ENCODE measurements at regions not wholly inside any gene's neighbourhood (a gene's known extent, or its start where the extent isn't known, plus 50 kb on each side); places are given as distances from the start of the nearest gene placed in this dataset.

DNA sequence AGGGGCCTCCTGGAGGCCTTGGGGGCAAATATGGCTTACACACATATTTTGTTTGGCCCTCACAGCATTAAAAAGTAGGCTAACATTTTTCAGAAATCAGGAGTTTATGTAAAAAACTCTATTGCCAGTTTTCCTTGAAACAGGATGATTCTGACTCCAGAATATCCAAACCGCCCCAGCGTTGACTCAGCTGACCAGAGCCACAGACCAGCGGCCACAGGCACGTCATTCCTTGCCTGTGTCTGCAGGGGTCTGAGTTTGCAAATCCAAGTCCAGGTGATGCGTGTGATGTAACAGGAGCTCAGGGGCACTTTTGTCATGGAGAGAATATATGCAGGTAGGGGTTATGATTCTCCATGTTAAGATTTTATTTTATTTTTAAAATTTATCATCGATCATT is 79.4 kb upstream of the ALKAL2 start:
- H3K27me3 ChIP-seq (ENCODE audit: low read depth, low read length) = peaks cover 14% of the 10 kb centered on the region; the same call in 1 of the 2 replicates
- H2AFZ ChIP-seq (ENCODE audit: low read depth, low read length) = no peak overlapping the region
- no peaks in the 10 kb centered on the region for H3K9me3 ChIP-seq (ENCODE audit: insufficient read depth, low read length)
- H3K79me2 ChIP-seq (ENCODE audit: low read length) = no peaks in the 10 kb centered on the region
- H3K36me3 ChIP-seq (replicated peaks; ENCODE audit: low read depth, low read length) = no peaks in the 10 kb centered on the region
- H3K4me1 ChIP-seq (ENCODE audit: low read length) = no peaks in the 10 kb centered on the region
- TF ChIP-seq CTCF (IDR thresholded peaks at IDR 0.05; ENCODE audit: low read depth, low read length) = no peak
- TF ChIP-seq EZH2phosphoT487 (IDR thresholded peaks at IDR 0.05; ENCODE audit: low read depth) = no peak
- H3K4me2 ChIP-seq (ENCODE audit: low read length) = no peak overlapping the region
- no peaks in the 10 kb centered on the region for H4K20me1 ChIP-seq (ENCODE audit: insufficient read depth, low read length)
- no peak overlapping the region for H3K27ac ChIP-seq (ENCODE audit: low read length)
- H3K4me3 ChIP-seq (ENCODE audit: low read length) = no peak overlapping the region
- H3K9ac ChIP-seq (ENCODE audit: low read length) = no peak overlapping the region

DNA sequence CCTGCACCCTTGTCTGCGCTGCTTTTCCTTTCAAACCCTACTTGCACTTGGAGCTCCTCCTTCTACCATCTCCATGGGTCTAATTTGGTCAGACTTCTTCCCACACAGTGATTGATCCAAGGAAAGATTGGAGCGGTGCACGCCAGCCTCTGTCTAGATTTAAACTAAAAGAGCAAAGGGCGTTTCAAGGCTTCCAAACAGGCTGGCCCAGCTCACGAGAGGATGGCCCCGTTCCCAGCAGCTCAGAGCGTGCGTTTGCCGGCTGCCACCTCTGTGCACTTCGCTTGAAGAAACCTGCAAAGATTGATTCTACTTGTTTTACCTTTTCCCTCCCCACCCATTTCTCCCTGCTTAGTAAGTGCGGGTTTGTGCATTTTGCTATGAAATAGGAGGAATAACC is 78.8 kb upstream of the ALKAL2 start:
- TF ChIP-seq CTCF (IDR thresholded peaks at IDR 0.05; ENCODE audit: low read depth, low read length) (no peak), EZH2phosphoT487 (IDR thresholded peaks at IDR 0.05; ENCODE audit: low read depth) (no peak)
- no peaks in the 10 kb centered on the region for H3K4me1 ChIP-seq (ENCODE audit: low read length)
- no peak overlapping the region for H2AFZ ChIP-seq (ENCODE audit: low read depth, low read length)
- H3K9ac ChIP-seq (ENCODE audit: low read length) = no peak overlapping the region
- no peak overlapping the region for H3K4me2 ChIP-seq (ENCODE audit: low read length)
- no peaks in the 10 kb centered on the region for H3K36me3 ChIP-seq (replicated peaks; ENCODE audit: low read depth, low read length)
- H3K27me3 ChIP-seq (ENCODE audit: low read depth, low read length) = peaks cover 14% of the 10 kb centered on the region; the same call in 1 of the 2 replicates
- H3K27ac ChIP-seq (ENCODE audit: low read length) = no peak overlapping the region
- H4K20me1 ChIP-seq (ENCODE audit: insufficient read depth, low read length) = no peaks in the 10 kb centered on the region
- H3K4me3 ChIP-seq (ENCODE audit: low read length) = no peak overlapping the region
- no peaks in the 10 kb centered on the region for H3K79me2 ChIP-seq (ENCODE audit: low read length)
- no peaks in the 10 kb centered on the region for H3K9me3 ChIP-seq (ENCODE audit: insufficient read depth, low read length)

- H3K9ac ChIP-seq (ENCODE audit: low read length) = no peak overlapping the region
- TF ChIP-seq EZH2phosphoT487 (IDR thresholded peaks at IDR 0.05; ENCODE audit: low read depth) (no peak), CTCF (IDR thresholded peaks at IDR 0.05; ENCODE audit: low read depth, low read length) (no peak)
- H3K4me2 ChIP-seq (ENCODE audit: low read length) = no peak overlapping the region
- H3K27me3 ChIP-seq (ENCODE audit: low read depth, low read length) = peaks cover 14% of the 10 kb centered on the region; the same call in 1 of the 2 replicates
- no peaks in the 10 kb centered on the region for H4K20me1 ChIP-seq (ENCODE audit: insufficient read depth, low read length)
- H3K9me3 ChIP-seq (ENCODE audit: insufficient read depth, low read length) = no peaks in the 10 kb centered on the region
- no peaks in the 10 kb centered on the region for H3K36me3 ChIP-seq (replicated peaks; ENCODE audit: low read depth, low read length)
- no peak overlapping the region for H3K27ac ChIP-seq (ENCODE audit: low read length)
- no peaks in the 10 kb centered on the region for H3K79me2 ChIP-seq (ENCODE audit: low read length)
- no peak overlapping the region for H3K4me3 ChIP-seq (ENCODE audit: low read length)
- H2AFZ ChIP-seq (ENCODE audit: low read depth, low read length) = no peak overlapping the region
- no peaks in the 10 kb centered on the region for H3K4me1 ChIP-seq (ENCODE audit: low read length)
These were observed 77.7 kb upstream of the ALKAL2 start for GRCh38 chr2:365367-366275.

DNA sequence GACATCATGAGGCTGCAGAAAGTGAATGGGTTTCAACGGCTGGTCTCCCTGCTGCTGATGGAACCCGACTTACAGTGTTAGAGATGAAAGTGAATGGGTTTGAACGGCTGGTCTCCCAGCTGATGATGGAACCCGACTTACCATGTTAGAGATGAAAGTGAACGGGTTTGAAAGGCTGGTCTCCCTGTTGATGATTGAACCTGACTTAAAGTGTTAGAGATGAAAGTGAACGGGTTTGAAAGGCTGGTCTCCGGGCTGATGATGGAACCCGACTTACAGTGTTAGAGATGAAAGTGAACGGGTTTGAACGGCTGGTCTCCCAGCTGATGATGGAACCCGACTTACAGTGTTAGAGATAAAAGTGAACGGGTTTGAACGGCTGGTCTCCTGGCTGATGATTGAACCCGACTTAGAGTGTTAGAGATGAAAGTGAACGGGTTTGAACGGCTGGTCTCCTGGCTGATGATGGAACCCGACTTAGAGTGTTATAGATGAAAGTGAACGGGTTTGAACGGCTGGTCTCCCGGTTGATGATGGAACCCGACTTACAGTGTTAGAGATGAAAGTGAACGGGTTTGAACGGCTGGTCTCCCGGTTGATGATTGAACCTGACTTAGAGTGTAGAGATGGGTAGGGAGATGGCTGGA is 76.1 kb upstream of the ALKAL2 start:
- Histone ChIP-seq H3K9ac (ENCODE audit: low read length) (no peak overlapping the region), H3K4me3 (ENCODE audit: low read length) (no peak overlapping the region), H3K36me3 (replicated peaks; ENCODE audit: low read depth, low read length) (no peaks in the 10 kb centered on the region), H3K4me1 (ENCODE audit: low read length) (no peaks in the 10 kb centered on the region), H2AFZ (ENCODE audit: low read depth, low read length) (no peak overlapping the region), H3K27me3 (ENCODE audit: low read depth, low read length) (peaks cover 14% of the 10 kb centered on the region; the same call in 1 of the 2 replicates), H3K4me2 (ENCODE audit: low read length) (no peak overlapping the region), H3K9me3 (ENCODE audit: insufficient read depth, low read length) (no peaks in the 10 kb centered on the region), H3K27ac (ENCODE audit: low read length) (no peak overlapping the region), H4K20me1 (ENCODE audit: insufficient read depth, low read length) (no peaks in the 10 kb centered on the region), H3K79me2 (ENCODE audit: low read length) (no peaks in the 10 kb centered on the region)
- no peak for TF ChIP-seq CTCF (IDR thresholded peaks at IDR 0.05; ENCODE audit: low read depth, low read length)
- no peak for TF ChIP-seq EZH2phosphoT487 (IDR thresholded peaks at IDR 0.05; ENCODE audit: low read depth)

Data from OCI-LY3 (cell line).